ENCODE measurements at regions not wholly inside any gene's neighbourhood (a gene's known extent, or its start where the extent isn't known, plus 50 kb on each side); places are given as distances from the start of the nearest gene placed in this dataset.

DNA sequence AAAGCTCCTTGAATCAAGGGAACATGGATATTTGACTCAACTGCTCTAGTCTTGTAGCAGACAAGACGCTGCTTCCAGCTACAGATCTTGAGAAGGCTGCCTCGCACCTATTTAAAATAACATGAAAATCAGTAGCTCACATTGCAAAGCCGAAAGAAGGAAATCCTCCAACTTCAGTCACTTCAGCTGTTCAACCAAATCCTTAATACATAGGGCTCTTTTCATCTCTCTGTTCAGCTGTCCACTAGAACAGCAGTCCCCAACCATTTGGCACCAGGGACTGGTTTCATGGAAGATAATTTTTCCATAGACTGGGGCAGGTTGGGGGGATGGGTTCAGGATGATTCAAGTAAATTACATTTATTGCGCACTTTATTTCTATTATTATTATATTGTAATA, 1116.0 kb upstream of the TMEM132C start:
- TF ChIP-seq, protein P1, sequence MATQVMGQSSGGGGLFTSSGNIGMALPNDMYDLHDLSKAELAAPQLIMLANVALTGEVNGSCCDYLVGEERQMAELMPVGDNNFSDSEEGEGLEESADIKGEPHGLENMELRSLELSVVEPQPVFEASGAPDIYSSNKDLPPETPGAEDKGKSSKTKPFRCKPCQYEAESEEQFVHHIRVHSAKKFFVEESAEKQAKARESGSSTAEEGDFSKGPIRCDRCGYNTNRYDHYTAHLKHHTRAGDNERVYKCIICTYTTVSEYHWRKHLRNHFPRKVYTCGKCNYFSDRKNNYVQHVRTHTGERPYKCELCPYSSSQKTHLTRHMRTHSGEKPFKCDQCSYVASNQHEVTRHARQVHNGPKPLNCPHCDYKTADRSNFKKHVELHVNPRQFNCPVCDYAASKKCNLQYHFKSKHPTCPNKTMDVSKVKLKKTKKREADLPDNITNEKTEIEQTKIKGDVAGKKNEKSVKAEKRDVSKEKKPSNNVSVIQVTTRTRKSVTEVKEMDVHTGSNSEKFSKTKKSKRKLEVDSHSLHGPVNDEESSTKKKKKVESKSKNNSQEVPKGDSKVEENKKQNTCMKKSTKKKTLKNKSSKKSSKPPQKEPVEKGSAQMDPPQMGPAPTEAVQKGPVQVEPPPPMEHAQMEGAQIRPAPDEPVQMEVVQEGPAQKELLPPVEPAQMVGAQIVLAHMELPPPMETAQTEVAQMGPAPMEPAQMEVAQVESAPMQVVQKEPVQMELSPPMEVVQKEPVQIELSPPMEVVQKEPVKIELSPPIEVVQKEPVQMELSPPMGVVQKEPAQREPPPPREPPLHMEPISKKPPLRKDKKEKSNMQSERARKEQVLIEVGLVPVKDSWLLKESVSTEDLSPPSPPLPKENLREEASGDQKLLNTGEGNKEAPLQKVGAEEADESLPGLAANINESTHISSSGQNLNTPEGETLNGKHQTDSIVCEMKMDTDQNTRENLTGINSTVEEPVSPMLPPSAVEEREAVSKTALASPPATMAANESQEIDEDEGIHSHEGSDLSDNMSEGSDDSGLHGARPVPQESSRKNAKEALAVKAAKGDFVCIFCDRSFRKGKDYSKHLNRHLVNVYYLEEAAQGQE (IDR thresholded peaks at IDR 0.05; ENCODE audit: unreplicated experiment): no peak
- TF ChIP-seq, protein P2, sequence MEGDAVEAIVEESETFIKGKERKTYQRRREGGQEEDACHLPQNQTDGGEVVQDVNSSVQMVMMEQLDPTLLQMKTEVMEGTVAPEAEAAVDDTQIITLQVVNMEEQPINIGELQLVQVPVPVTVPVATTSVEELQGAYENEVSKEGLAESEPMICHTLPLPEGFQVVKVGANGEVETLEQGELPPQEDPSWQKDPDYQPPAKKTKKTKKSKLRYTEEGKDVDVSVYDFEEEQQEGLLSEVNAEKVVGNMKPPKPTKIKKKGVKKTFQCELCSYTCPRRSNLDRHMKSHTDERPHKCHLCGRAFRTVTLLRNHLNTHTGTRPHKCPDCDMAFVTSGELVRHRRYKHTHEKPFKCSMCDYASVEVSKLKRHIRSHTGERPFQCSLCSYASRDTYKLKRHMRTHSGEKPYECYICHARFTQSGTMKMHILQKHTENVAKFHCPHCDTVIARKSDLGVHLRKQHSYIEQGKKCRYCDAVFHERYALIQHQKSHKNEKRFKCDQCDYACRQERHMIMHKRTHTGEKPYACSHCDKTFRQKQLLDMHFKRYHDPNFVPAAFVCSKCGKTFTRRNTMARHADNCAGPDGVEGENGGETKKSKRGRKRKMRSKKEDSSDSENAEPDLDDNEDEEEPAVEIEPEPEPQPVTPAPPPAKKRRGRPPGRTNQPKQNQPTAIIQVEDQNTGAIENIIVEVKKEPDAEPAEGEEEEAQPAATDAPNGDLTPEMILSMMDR (conservative IDR thresholded peaks at IDR 0.05; ENCODE audit: low read depth in 2 of 2): no peak
- no peak for TF ChIP-seq POLR2AphosphoS5 (IDR thresholded peaks at IDR 0.05; ENCODE audit: low read depth)
